H9 (cell line): ENCODE measurements at regions not wholly inside any gene's neighbourhood (a gene's known extent, or its start where the extent isn't known, plus 50 kb on each side); places are given as distances from the start of the nearest gene placed in this dataset.

Experiments used
- DNase-seq: peaks from one replicate; pipeline ENCODE4 v3.0.0-alpha.2; 2017
- H2AFZ ChIP-seq: one replicate; pipeline ENCODE4 v1.6.1; 2013; ENCODE audit warnings: mild to moderate bottlenecking, low read length, control low read depth, moderate library complexity
- H2AK5ac ChIP-seq: 2 replicates; pipeline ENCODE4 v1.6.1; 2013; ENCODE audit warnings: low read length, control low read depth, mixed read lengths; ENCODE audit not compliant: insufficient read length
- H2BK120ac ChIP-seq: one replicate; pipeline ENCODE4 v1.6.1; 2013; ENCODE audit warnings: low read depth, mild to moderate bottlenecking, low read length, control low read depth, inconsistent platforms; ENCODE audit not compliant: poor library complexity, severe bottlenecking
- H2BK12ac ChIP-seq: 2 replicates; pipeline ENCODE4 v1.6.1; 2013; ENCODE audit warnings: low read length, control low read depth, mixed read lengths, low read depth; ENCODE audit not compliant: insufficient read length
- H2BK15ac ChIP-seq: 2 replicates; pipeline ENCODE4 v1.6.1; 2013; ENCODE audit warnings: low read depth, low read length, control low read depth
- H2BK20ac ChIP-seq: one replicate; pipeline ENCODE4 v1.6.1; 2013; ENCODE audit warnings: low read depth, mild to moderate bottlenecking, low read length, control low read depth, inconsistent platforms; ENCODE audit not compliant: poor library complexity, severe bottlenecking
- H2BK5ac ChIP-seq: 2 replicates; pipeline ENCODE4 v1.6.1; 2013; ENCODE audit warnings: low read length, control low read depth, mixed read lengths; ENCODE audit not compliant: insufficient read length
- H3K14ac ChIP-seq: 2 replicates; pipeline ENCODE4 v1.6.1; 2013; ENCODE audit warnings: low read length, control low read depth; ENCODE audit not compliant: insufficient read depth
- H3K18ac ChIP-seq: 2 replicates; pipeline ENCODE4 v1.6.1; 2013; ENCODE audit warnings: low read depth, mild to moderate bottlenecking, mixed read lengths, low read length, control low read depth; ENCODE audit not compliant: insufficient read length
- H3K23ac ChIP-seq: 2 replicates; pipeline ENCODE4 v1.6.1; 2013; ENCODE audit warnings: low read length, control low read depth, mixed read lengths, low read depth; ENCODE audit not compliant: insufficient read length
- H3K23me2 ChIP-seq: 2 replicates; pipeline ENCODE4 v1.6.1; 2013; ENCODE audit warnings: low read depth, mild to moderate bottlenecking, mixed read lengths, low read length, control low read depth; ENCODE audit not compliant: insufficient read length, poor library complexity, severe bottlenecking
- H3K27ac ChIP-seq: 2 replicates; pipeline ENCODE4 v1.5.1; 2013; ENCODE audit warnings: low read length, control low read depth, mixed read lengths, low read depth; ENCODE audit not compliant: insufficient read length
- H3K27me3 ChIP-seq: 2 replicates; pipeline ENCODE4 v1.6.1; 2013; ENCODE audit warnings: low read length, control low read depth, inconsistent platforms; ENCODE audit not compliant: insufficient read depth
- H3K4ac ChIP-seq: 2 replicates; pipeline ENCODE4 v1.6.1; 2013; ENCODE audit warnings: low read depth, mild to moderate bottlenecking, control low read depth, inconsistent platforms, low read length, moderate library complexity
- H3K4me1 ChIP-seq: 2 replicates; pipeline ENCODE4 v1.6.1; 2013; ENCODE audit warnings: low read length, control low read depth, inconsistent platforms; ENCODE audit not compliant: insufficient read depth
- H3K4me2 ChIP-seq: 2 replicates; pipeline ENCODE4 v1.6.1; 2013; ENCODE audit warnings: low read length, control low read depth, mixed read lengths; ENCODE audit not compliant: insufficient read length, insufficient read depth
- H3K56ac ChIP-seq: 2 replicates; pipeline ENCODE4 v1.6.1; 2013; ENCODE audit warnings: low read depth, mild to moderate bottlenecking, mixed read lengths, low read length, control low read depth; ENCODE audit not compliant: insufficient read length
- H3K79me1 ChIP-seq: 2 replicates; pipeline ENCODE4 v1.6.1; 2013; ENCODE audit warnings: low read depth, mild to moderate bottlenecking, moderate library complexity, low read length, control low read depth, inconsistent platforms; ENCODE audit not compliant: insufficient read depth, poor library complexity, severe bottlenecking
- H3K79me2 ChIP-seq: 2 replicates; pipeline ENCODE4 v1.6.1; 2013; ENCODE audit warnings: low read length, control low read depth, inconsistent platforms; ENCODE audit not compliant: insufficient read depth
- H3K9ac ChIP-seq: 2 replicates; pipeline ENCODE4 v1.6.1; 2013; ENCODE audit warnings: low read length, control low read depth, mixed read lengths; ENCODE audit not compliant: insufficient read length; ENCODE audit errors: extremely low read depth
- H3K9me3 ChIP-seq: one replicate; pipeline ENCODE4 v1.6.1; 2013; ENCODE audit warnings: low read depth, low read length, inconsistent platforms; ENCODE audit not compliant: control insufficient read depth
- H3T11ph ChIP-seq: one replicate; pipeline ENCODE4 v1.6.1; 2013; ENCODE audit warnings: mild to moderate bottlenecking, low read length, control low read depth, inconsistent platforms
- H4K20me1 ChIP-seq: one replicate; pipeline ENCODE4 v1.6.1; 2013; ENCODE audit not compliant: control insufficient read depth, insufficient read length, insufficient read depth
- H4K5ac ChIP-seq: 2 replicates; pipeline ENCODE4 v1.6.1; 2013; ENCODE audit warnings: low read depth, mild to moderate bottlenecking, mixed read lengths, low read length, control low read depth; ENCODE audit not compliant: insufficient read length
- H4K8ac ChIP-seq: replicated peaks from 2 replicates; pipeline ENCODE4 v1.6.1; 2013; ENCODE audit warnings: low read length, control low read depth, mixed read lengths, low read depth; ENCODE audit not compliant: insufficient read length
- H4K91ac ChIP-seq: 2 replicates; pipeline ENCODE4 v1.6.1; 2013; ENCODE audit warnings: low read depth, mild to moderate bottlenecking, moderate library complexity, mixed read lengths, low read length, control low read depth; ENCODE audit not compliant: insufficient read length
- H3K27ac Mint-ChIP-seq, 3 experiments: 2 replicates in 2 of 3; 3 replicates in 1 of 3; pipeline ENCODE4 v1.8.0; 2020 to 2021; ENCODE audit warnings: mixed read lengths in 3 of 3, mild to moderate bottlenecking in 1 of 3, moderate library complexity in 1 of 3
- H3K27me3 Mint-ChIP-seq: 2 replicates; pipeline ENCODE4 v1.8.0; 2021; ENCODE audit warnings: low read depth, mild to moderate bottlenecking, moderate library complexity, mixed read lengths
- H3K36me3 Mint-ChIP-seq, 3 experiments: 2 replicates in 2 of 3; 3 replicates in 1 of 3; pipeline ENCODE4 v1.8.0; 2020 to 2021; ENCODE audit warnings: low read depth in 3 of 3, mixed read lengths in 3 of 3; ENCODE audit not compliant: insufficient read depth in 1 of 3
- H3K4me1 Mint-ChIP-seq, 2 experiments: 2 replicates each; pipeline ENCODE4 v1.8.0; 2020; ENCODE audit warnings: mixed read lengths in 2 of 2
- H3K4me3 Mint-ChIP-seq, 2 experiments: 2 replicates in 1 of 2; 3 replicates in 1 of 2; pipeline ENCODE4 v1.8.0; 2020 to 2021; ENCODE audit warnings: mild to moderate bottlenecking in 2 of 2, mixed read lengths in 2 of 2, moderate library complexity in 1 of 2
- H3K9me3 Mint-ChIP-seq, 2 experiments: 2 replicates in 1 of 2; 3 replicates in 1 of 2; pipeline ENCODE4 v1.8.0; 2020; ENCODE audit warnings: mild to moderate bottlenecking in 2 of 2, mixed read lengths in 2 of 2, moderate library complexity in 1 of 2
- CTCF ChIP-seq: fragments of 200-600 bp; sonication (generic); conservative IDR thresholded peaks from 3 replicates; pipeline ENCODE4 v1.8.0; 2021; ENCODE audit warnings: antibody characterized with exemption, mild to moderate bottlenecking
- WGBS: extraction: QIAGEN DNeasy Blood & Tissue Kit; methylation state at CpG from one replicate; pipeline ENCODE4 v1.1.7; 2013; ENCODE audit warnings: missing lambda C conversion rate, low lambda C conversion rate, mixed read lengths; ENCODE audit not compliant: insufficient read length; ENCODE audit errors: extremely low coverage; 5-methylcytosine and 5-hydroxymethylcytosine counted together

GRCh38 chr18:67846422-67847098 lies 330.0 kb upstream of the DSEL start:
- H2AFZ ChIP-seq, result no peak overlapping the region
- no peaks in the 10 kb centered on the region; a peak in 2 of 7 replicates for H3K36me3 Mint-ChIP-seq

More at GRCh38 chr18:67846422-67847098, 330.0 kb upstream of the DSEL start:
- H3K23me2 ChIP-seq, result no peaks in the 10 kb centered on the region
- H3K4me1 ChIP-seq, result no peaks in the 10 kb centered on the region
- no peak overlapping the region for H2BK5ac ChIP-seq
- no peak overlapping the region for H4K8ac ChIP-seq
- H3K27me3 ChIP-seq, result no peaks in the 10 kb centered on the region
- H3K18ac ChIP-seq, result no peak overlapping the region
- no peaks in the 10 kb centered on the region for H3K79me1 ChIP-seq
- no peak overlapping the region for H3K23ac ChIP-seq
- WGBS, result no CpG with 5 or more reads among the region's 4 CpGs
- no peak overlapping the region for H3K14ac ChIP-seq
- H2BK120ac ChIP-seq, result no peak overlapping the region
- no peak for TF ChIP-seq CTCF
- H4K20me1 ChIP-seq, result no peaks in the 10 kb centered on the region
- no peak overlapping the region for H4K91ac ChIP-seq
- peaks cover 0 to 3% of the 10 kb centered on the region in 2 experiments; a peak in 1 of 5 replicates for H3K9me3 Mint-ChIP-seq
- H3K9me3 ChIP-seq, result no peaks in the 10 kb centered on the region
- no peak overlapping the region for H3K4me3 Mint-ChIP-seq
- H3K79me2 ChIP-seq, result no peaks in the 10 kb centered on the region
- H2AK5ac ChIP-seq, result no peak overlapping the region
- H2BK15ac ChIP-seq, result no peak overlapping the region
- H2BK20ac ChIP-seq, result no peak overlapping the region
- H3K27ac Mint-ChIP-seq, result no peak overlapping the region
- no peak overlapping the region for H2BK12ac ChIP-seq
- H3K56ac ChIP-seq, result no peak overlapping the region
- no peak overlapping the region for H3K4ac ChIP-seq
- DNase-seq, result no peak
- H3K4me2 ChIP-seq, result no peak overlapping the region
- H3K27me3 Mint-ChIP-seq, result no peaks in the 10 kb centered on the region
- H3K4me1 Mint-ChIP-seq, result no peaks in the 10 kb centered on the region
- no peak overlapping the region for H3K27ac ChIP-seq
- H4K5ac ChIP-seq, result no peak overlapping the region
- no peak overlapping the region for H3K9ac ChIP-seq
- H3T11ph ChIP-seq, result no peak overlapping the region
